B cell (primary cell): ENCODE measurements at regions not wholly inside any gene's neighbourhood (a gene's known extent, or its start where the extent isn't known, plus 50 kb on each side); places are given as distances from the start of the nearest gene placed in this dataset.

Experiments
- ATAC-seq: fragments of 200-7000 bp; cut with Tn5 transposase; one replicate; pipeline ENCODE4 v1.10.0; 2021; ENCODE audit warnings: low read depth, mild to moderate bottlenecking, moderate number of reproducible peaks, moderate library complexity
- CTCF ChIA-PET: fragments of 350-600 bp; sonication (Branson Sonifier 250); formaldehyde crosslinking; loops from one replicate; lab custom pipeline; 2021; ENCODE audit warnings: antibody characterized with exemption, inconsistent platforms; lab: Charles Lee
- POLR2A ChIA-PET: fragments of 350-600 bp; sonication (Branson Sonifier 250); formaldehyde crosslinking; loops from one replicate; lab custom pipeline; 2021; ENCODE audit warnings: antibody characterized with exemption; lab: Charles Lee
- DNase-seq: peaks from one replicate; pipeline ENCODE4 v3.0.0; 2013
- H2AFZ ChIP-seq: 2 replicates; pipeline ENCODE4 v1.6.1; 2012; ENCODE audit warnings: mild to moderate bottlenecking, low read depth, low read length; ENCODE audit not compliant: insufficient read depth, poor library complexity, severe bottlenecking
- H3K27ac ChIP-seq, 2 donors: 1 replicate in 1 of 2; 2 replicates in 1 of 2; pipeline ENCODE4 v1.5.1; 2012 to 2013; ENCODE audit warnings: low read length in 2 of 2, mild to moderate bottlenecking in 2 of 2, moderate library complexity in 1 of 2
- H3K27me3 ChIP-seq, 4 experiments: fragments of 200-600 bp in 1 of 4; sonication (generic) in 1 of 4; replicated peaks in 1 of 4; 1 replicate in 2 of 4; 2 replicates in 2 of 4; pipeline versions ENCODE4 v1.6.1 to v1.7.0; 2013 to 2016; ENCODE audit warnings: low read length in 3 of 4, mild to moderate bottlenecking in 2 of 4, mixed read lengths in 1 of 4, moderate library complexity in 1 of 4; ENCODE audit not compliant: insufficient read depth in 4 of 4, control insufficient read depth in 3 of 4; ENCODE audit errors: control extremely low read depth in 1 of 4
- H3K36me3 ChIP-seq, 2 experiments: replicated peaks in 1 of 2; 1 replicate in 1 of 2; 2 replicates in 1 of 2; pipeline versions ENCODE4 v1.6.1 to v1.7.1; 2013; ENCODE audit warnings: low read length in 1 of 2; ENCODE audit not compliant: insufficient read depth in 2 of 2, control insufficient read depth in 1 of 2; ENCODE audit errors: control extremely low read depth in 1 of 2, extremely low read depth in 1 of 2
- H3K4me1 ChIP-seq, 2 donors: fragments of 200-600 bp in 1 of 2; sonication (generic) in 1 of 2; 1 replicate in 1 of 2; 2 replicates in 1 of 2; pipeline versions ENCODE4 v1.5.1 to v1.6.1; 2013 to 2017; ENCODE audit warnings: low read length in 2 of 2; ENCODE audit not compliant: control insufficient read depth in 2 of 2, insufficient read depth in 2 of 2
- H3K4me2 ChIP-seq: replicated peaks from 2 replicates; pipeline ENCODE3; 2012; ENCODE audit warnings: mild to moderate bottlenecking, low read depth, low read length; ENCODE audit not compliant: poor library complexity, severe bottlenecking
- H3K4me3 ChIP-seq, 5 experiments: fragments of 200-600 bp in 1 of 5; sonication (generic) in 1 of 5; 1 replicate in 3 of 5; 2 replicates in 2 of 5; pipeline versions ENCODE4 v1.5.1 to v1.7.0; 2011 to 2016; ENCODE audit warnings: low read length in 4 of 5, mild to moderate bottlenecking in 4 of 5, low read depth in 2 of 5, control low read depth in 1 of 5, moderate library complexity in 1 of 5; ENCODE audit not compliant: insufficient read depth in 1 of 5; ENCODE audit errors: control extremely low read depth in 1 of 5, extremely low read depth in 1 of 5
- H3K79me2 ChIP-seq: fragments of 200-600 bp; sonication (generic); one replicate; pipeline ENCODE4 v1.6.0; 2016; ENCODE audit warnings: low read length; ENCODE audit not compliant: control insufficient read depth, insufficient read depth
- H3K9ac ChIP-seq: fragments of 200-600 bp; sonication (generic); 2 replicates; pipeline ENCODE4 v1.6.1; 2017; ENCODE audit warnings: mild to moderate bottlenecking, low read length, moderate library complexity
- H3K9me3 ChIP-seq, 3 donors: one replicate each; pipeline versions ENCODE4 v1.6.1 to v1.7.1; 2013; ENCODE audit warnings: low read length in 2 of 3; ENCODE audit not compliant: control insufficient read depth in 2 of 3, insufficient read depth in 1 of 3; ENCODE audit errors: control extremely low read depth in 1 of 3
- H4K20me1 ChIP-seq: 2 replicates; pipeline ENCODE4 v1.6.0; 2012; ENCODE audit warnings: mild to moderate bottlenecking, low read length; ENCODE audit not compliant: insufficient read depth, control insufficient read depth, poor library complexity, severe bottlenecking
- H3K27ac Mint-ChIP-seq: one replicate; pipeline ENCODE4 v1.8.0; 2021; ENCODE audit warnings: mixed read lengths
- H3K27me3 Mint-ChIP-seq: one replicate; pipeline ENCODE4 v1.8.0; 2021; ENCODE audit warnings: mixed read lengths
- H3K4me1 Mint-ChIP-seq: one replicate; pipeline ENCODE4 v1.8.0; 2021; ENCODE audit warnings: mixed read lengths
- H3K4me3 Mint-ChIP-seq: one replicate; pipeline ENCODE4 v1.8.0; 2021; ENCODE audit warnings: mixed read lengths
- H3K9me3 Mint-ChIP-seq: one replicate; pipeline ENCODE4 v1.8.0; 2022; ENCODE audit warnings: mixed read lengths; ENCODE audit not compliant: insufficient read depth
- CTCF ChIP-seq: fragments of 200-600 bp; IDR thresholded peaks from one replicate; pipeline ENCODE4 v1.8.0; 2022; ENCODE audit warnings: antibody characterized with exemption, mild to moderate bottlenecking
- EZH2 ChIP-seq: IDR thresholded peaks from 2 replicates; pipeline ENCODE4 v1.6.1; 2012; ENCODE audit warnings: borderline replicate concordance, low read depth, mild to moderate bottlenecking, moderate library complexity, low read length; ENCODE audit not compliant: insufficient read depth, poor library complexity, severe bottlenecking
- WGBS: methylation state at CpG from one replicate; pipeline ENCODE4 v1.1.5; 2013; ENCODE audit warnings: missing lambda C conversion rate; ENCODE audit not compliant: insufficient coverage; 5-methylcytosine and 5-hydroxymethylcytosine counted together
- intact Hi-C: fragments of 100-400 bp; cut with micrococcal nuclease; formaldehyde crosslinking; loops from one replicate; pipeline ENCODE4 v1.10.0; 2022

GRCh38 chr2:128452536-128453530, 134.2 kb upstream of the HS6ST1 start:
- Histone ChIP-seq H3K79me2 (no peaks in the 10 kb centered on the region), H3K9me3 (peaks cover 0 to 8% (median 0%) of the 10 kb centered on the region in 3 donors), H3K27ac (no peak overlapping the region), H3K9ac (no peak overlapping the region), H3K36me3 (no peaks in the 10 kb centered on the region), H3K27me3 (peaks cover 0 to 3% (median 0%) of the 10 kb centered on the region in 4 experiments), H3K4me2 (no peak overlapping the region), H4K20me1 (no peaks in the 10 kb centered on the region), H3K4me1 (no peaks in the 10 kb centered on the region), H2AFZ (no peak overlapping the region), H3K4me3 (no peak overlapping the region)
- intact Hi-C loops: no loop called here
- DNase-seq: no peak
- 90% methylated on average over 20 of the region's 20 CpGs for WGBS
- POLR2A ChIA-PET: no interaction called here
- CTCF ChIA-PET: no interaction called here
- no peaks in the 10 kb centered on the region for H3K9me3 Mint-ChIP-seq
- H3K4me1 Mint-ChIP-seq: no peaks in the 10 kb centered on the region
- ATAC-seq: no peak
- H3K27me3 Mint-ChIP-seq: peaks cover 16% of the 10 kb centered on the region
- H3K4me3 Mint-ChIP-seq: no peak overlapping the region
- no peak overlapping the region for H3K27ac Mint-ChIP-seq
- TF ChIP-seq EZH2: no peak
- no peak for TF ChIP-seq CTCF
